NT2/D1 (cell line): ENCODE measurements at regions not wholly inside any gene's neighbourhood (a gene's known extent, or its start where the extent isn't known, plus 50 kb on each side); places are given as distances from the start of the nearest gene placed in this dataset.

Experiments used
- SUZ12 ChIP-seq: IDR thresholded peaks from 2 replicates; pipeline ENCODE4 v1.6.1; 2011; ENCODE audit not compliant: insufficient read length, insufficient read depth; ENCODE audit errors: extremely low read depth
- YY1 ChIP-seq: IDR thresholded peaks from 2 replicates; pipeline ENCODE4 v1.6.1; 2011; ENCODE audit not compliant: insufficient read length, insufficient read depth
- ZNF274 ChIP-seq: IDR thresholded peaks from 2 replicates; pipeline ENCODE4 v1.6.1; 2011; ENCODE audit warnings: mild to moderate bottlenecking, low read depth, low read length

GRCh38 chr12:18882690-18883089, 144.8 kb downstream of the CAPZA3 start:
- no peak for TF ChIP-seq YY1
- TF ChIP-seq ZNF274 = no peak
- no peak for TF ChIP-seq SUZ12
